ENCODE measurements at regions not wholly inside any gene's neighbourhood (a gene's known extent, or its start where the extent isn't known, plus 50 kb on each side); places are given as distances from the start of the nearest gene placed in this dataset.
A peak's percentile ranks its signal among the peaks of the same experiment; 100 is the strongest.

DNA sequence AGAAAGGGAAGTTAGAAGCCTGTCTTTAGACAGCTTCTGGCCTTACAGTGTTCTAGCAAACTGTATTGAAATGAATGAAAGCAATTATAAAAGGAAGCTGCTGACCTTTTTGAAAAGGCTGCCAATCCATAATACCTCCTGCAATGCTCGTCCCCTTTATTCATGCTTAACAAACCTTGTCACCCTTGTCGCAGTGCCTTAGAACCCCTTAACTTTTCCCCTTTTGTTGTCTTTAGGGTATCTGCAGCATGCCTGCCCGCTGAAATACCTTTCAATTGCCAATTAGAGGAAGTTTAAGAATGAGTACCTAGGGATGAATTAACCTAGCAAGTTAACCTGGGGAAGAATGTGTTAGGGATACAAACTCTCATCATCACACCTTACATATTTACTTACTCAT, 731.2 kb downstream of the RERGL start:
- no peak overlapping the region for H2AFZ ChIP-seq (ENCODE audit: low read length)

More for the DNA sequence above, 731.2 kb downstream of the RERGL start:
- Histone ChIP-seq H2AK5ac (ENCODE audit: insufficient read length, low read length) (no peak overlapping the region), H3K27ac (ENCODE audit: insufficient read length, low read depth, low read length) (no peak overlapping the region), H4K20me1 (ENCODE audit: control insufficient read depth, insufficient read depth, insufficient read length) (no peaks in the 10 kb centered on the region), H2BK5ac (ENCODE audit: insufficient read length, low read length) (no peak overlapping the region), H3K4me2 (ENCODE audit: insufficient read depth, insufficient read length, low read length) (no peak overlapping the region), H3K14ac (ENCODE audit: insufficient read depth, low read length) (no peak overlapping the region), H3K79me2 (ENCODE audit: insufficient read depth, low read length) (no peaks in the 10 kb centered on the region), H3K27me3 (ENCODE audit: insufficient read depth, low read length) (no peaks in the 10 kb centered on the region), H3K4me1 (ENCODE audit: insufficient read depth, low read length) (no peaks in the 10 kb centered on the region), H2BK120ac (ENCODE audit: low read depth, low read length, poor library complexity, severe bottlenecking) (no peak overlapping the region), H2BK15ac (ENCODE audit: low read depth, low read length) (no peak overlapping the region), H2BK20ac (ENCODE audit: low read depth, low read length, poor library complexity, severe bottlenecking) (no peak overlapping the region), H3K4ac (ENCODE audit: low read depth, low read length) (no peak overlapping the region), H3K23ac (ENCODE audit: insufficient read length, low read depth, low read length) (no peak overlapping the region), H4K91ac (ENCODE audit: insufficient read length, low read depth, low read length) (no peak overlapping the region), H3K79me1 (ENCODE audit: insufficient read depth, low read depth, low read length, poor library complexity, severe bottlenecking) (no peaks in the 10 kb centered on the region), H3K9ac (ENCODE audit: extremely low read depth, insufficient read length, low read length) (no peak overlapping the region), H4K5ac (ENCODE audit: insufficient read length, low read depth, low read length) (no peak overlapping the region), H4K8ac (replicated peaks; ENCODE audit: insufficient read length, low read depth, low read length) (no peak overlapping the region), H3K23me2 (ENCODE audit: insufficient read length, low read depth, low read length, poor library complexity, severe bottlenecking) (no peaks in the 10 kb centered on the region), H3K9me3 (ENCODE audit: control insufficient read depth, low read depth, low read length) (no peaks in the 10 kb centered on the region), H3K18ac (ENCODE audit: insufficient read length, low read depth, low read length) (no peak overlapping the region), H3K56ac (ENCODE audit: insufficient read length, low read depth, low read length) (no peak overlapping the region), H3T11ph (ENCODE audit: low read length) (no peak overlapping the region), H2BK12ac (ENCODE audit: insufficient read length, low read depth, low read length) (no peak overlapping the region)
- WGBS (ENCODE audit: extremely low coverage, insufficient read length, low lambda C conversion rate), result no CpG with 5 or more reads among the region's 3 CpGs
- TF ChIP-seq CTCF (conservative IDR thresholded peaks at IDR 0.05), result no peak
- H3K9me3 Mint-ChIP-seq, result no peaks in the 10 kb centered on the region
- no peak overlapping the region for H3K4me3 Mint-ChIP-seq
- H3K27ac Mint-ChIP-seq, result peak overlapping the region in 1 of 3 experiments; percentile 64; a peak in 3 of 7 replicates
- peaks cover 19 to 25% of the 10 kb centered on the region in 2 experiments for H3K4me1 Mint-ChIP-seq
- no peaks in the 10 kb centered on the region for H3K36me3 Mint-ChIP-seq (ENCODE audit: insufficient read depth in 1 of 3, low read depth in 3 of 3)
- H3K27me3 Mint-ChIP-seq (ENCODE audit: low read depth), result no peaks in the 10 kb centered on the region
- DNase-seq, result no peak
